ENCODE measurements at regions not wholly inside any gene's neighbourhood (a gene's known extent, or its start where the extent isn't known, plus 50 kb on each side); places are given as distances from the start of the nearest gene placed in this dataset.
"Not testable (repeated sequence)": the region's sequence is repeated elsewhere in the genome, so short reads cannot be mapped to it uniquely, and the experiment has no call there.

- no peak for DNase-seq
Measured at GRCh38 chr2:234405462-234405861, 91.4 kb downstream of the ARL4C start.

GRCh38 chr2:234404957-234405356, 91.9 kb downstream of the ARL4C start:
- no peak for DNase-seq

- DNase-seq: no peak
Measured at GRCh38 chr2:234403751-234404150, 93.1 kb downstream of the ARL4C start.

GRCh38 chr2:234403074-234403473, 93.8 kb downstream of the ARL4C start:
- no peak for DNase-seq

GRCh38 chr2:234401426-234401825, 95.5 kb downstream of the ARL4C start:
- no peak for DNase-seq

GRCh38 chr2:234399451-234400246, 97.2 kb downstream of the ARL4C start:
- peak in 1 of 2 experiments; percentile 32 for DNase-seq

- no peak for DNase-seq
Measured at GRCh38 chr2:234398531-234398930, 98.3 kb downstream of the ARL4C start.

GRCh38 chr2:234395891-234396420, 100.9 kb downstream of the ARL4C start:
- no peak for DNase-seq

GRCh38 chr2:234394450-234394849, 102.4 kb downstream of the ARL4C start:
- no peak for DNase-seq

- no peak for DNase-seq
Measured at GRCh38 chr2:234393354-234393753, 103.5 kb downstream of the ARL4C start.

GRCh38 chr2:234392041-234392615, 104.8 kb downstream of the ARL4C start:
- DNase-seq: no peak

GRCh38 chr2:234391625-234392024, 105.3 kb downstream of the ARL4C start:
- DNase-seq: no peak

GRCh38 chr2:234389661-234390060, 107.2 kb downstream of the ARL4C start:
- not testable (repeated sequence) for DNase-seq

GRCh38 chr2:234388591-234388990, 108.3 kb downstream of the ARL4C start:
- DNase-seq: no peak

- no peak for DNase-seq
Measured at GRCh38 chr2:234386971-234387370, 109.9 kb downstream of the ARL4C start.

- no peak for DNase-seq
Measured at GRCh38 chr2:234382131-234382530, 114.8 kb downstream of the ARL4C start.

- DNase-seq: not testable (repeated sequence)
Measured at GRCh38 chr2:234378958-234379357, 117.9 kb downstream of the ARL4C start.

- DNase-seq: no peak
Measured at GRCh38 chr2:234378440-234378839, 118.4 kb downstream of the ARL4C start.

- DNase-seq: no peak
Measured at GRCh38 chr2:234377761-234378391, 119.0 kb downstream of the ARL4C start.

- no peak for DNase-seq
Measured at GRCh38 chr2:234376229-234376628, 120.7 kb downstream of the ARL4C start.

- DNase-seq: no peak
Measured at GRCh38 chr2:234375176-234375880, 121.6 kb downstream of the ARL4C start.

- DNase-seq: no peak
Measured at GRCh38 chr2:234374736-234375135, 122.1 kb downstream of the ARL4C start.

GRCh38 chr2:234374150-234374508, 122.8 kb downstream of the ARL4C start:
- DNase-seq: no peak

All from activated T-cell treated with anti-CD3 and anti-CD28 coated beads, Interleukin-2, amount 50 U/mL, for 48 hours (primary cell).